ENCODE measurements at regions not wholly inside any gene's neighbourhood (a gene's known extent, or its start where the extent isn't known, plus 50 kb on each side); places are given as distances from the start of the nearest gene placed in this dataset.

DNA sequence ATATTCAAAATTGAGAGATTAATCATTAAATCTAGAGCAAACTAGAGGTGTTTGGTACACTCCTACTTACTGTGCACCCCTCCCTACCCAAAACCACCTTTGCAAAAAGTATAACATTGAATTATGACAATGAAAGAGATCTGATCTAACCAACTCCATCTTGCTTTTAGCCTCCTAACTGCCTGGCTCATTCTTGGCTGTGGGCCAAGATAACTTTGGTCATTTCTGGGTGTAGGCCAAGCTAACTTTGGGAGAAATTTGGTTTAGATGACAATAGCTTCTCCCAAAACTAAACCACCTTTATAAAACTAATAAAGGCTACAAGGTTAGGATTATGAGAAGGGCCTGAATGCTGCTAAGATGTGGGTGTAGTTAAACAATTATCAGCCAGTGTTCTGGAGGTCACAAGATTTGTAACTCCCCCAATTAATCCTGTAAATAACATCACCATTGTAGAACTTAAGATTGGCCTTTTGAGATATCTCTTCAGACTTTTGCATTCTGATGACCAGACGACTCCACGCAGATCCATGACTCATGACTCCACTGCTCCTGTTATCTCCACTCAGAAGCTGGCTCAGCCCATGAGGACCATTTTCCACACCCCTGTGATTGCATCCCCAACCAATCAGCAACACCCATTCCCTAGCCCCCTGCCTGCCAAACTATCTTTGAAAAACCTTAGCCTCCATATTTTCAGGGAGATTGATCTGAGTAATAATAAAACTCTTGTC, 160.2 kb downstream of the FBXO15 start:
- H3K27me3 Mint-ChIP-seq (ENCODE audit: insufficient read depth), result no peaks in the 10 kb centered on the region
- Histone ChIP-seq H3K9me3 (ENCODE audit: control insufficient read depth, low read length) (no peaks in the 10 kb centered on the region), H3K27ac (ENCODE audit: low read depth, low read length) (no peak overlapping the region), H3K9ac (ENCODE audit: extremely low read depth, low read length, poor library complexity, severe bottlenecking) (no peak overlapping the region), H3K4me3 (ENCODE audit: low read length) (no peak overlapping the region), H3K27me3 (ENCODE audit: control insufficient read depth, insufficient read depth, low read length, poor library complexity, severe bottlenecking) (no peaks in the 10 kb centered on the region), H3K4me1 (ENCODE audit: control insufficient read depth, insufficient read depth, low read length) (no peaks in the 10 kb centered on the region), H3K36me3 (ENCODE audit: control insufficient read depth, insufficient read depth, low read length) (no peaks in the 10 kb centered on the region)
- H3K36me3 Mint-ChIP-seq (ENCODE audit: low read depth), result no peaks in the 10 kb centered on the region
- DNase-seq, result no peak
- peaks cover 14% of the 10 kb centered on the region for H3K9me3 Mint-ChIP-seq
- no peak overlapping the region for H3K4me3 Mint-ChIP-seq
- H3K4me1 Mint-ChIP-seq, result no peaks in the 10 kb centered on the region
- TF ChIP-seq, protein P1, sequence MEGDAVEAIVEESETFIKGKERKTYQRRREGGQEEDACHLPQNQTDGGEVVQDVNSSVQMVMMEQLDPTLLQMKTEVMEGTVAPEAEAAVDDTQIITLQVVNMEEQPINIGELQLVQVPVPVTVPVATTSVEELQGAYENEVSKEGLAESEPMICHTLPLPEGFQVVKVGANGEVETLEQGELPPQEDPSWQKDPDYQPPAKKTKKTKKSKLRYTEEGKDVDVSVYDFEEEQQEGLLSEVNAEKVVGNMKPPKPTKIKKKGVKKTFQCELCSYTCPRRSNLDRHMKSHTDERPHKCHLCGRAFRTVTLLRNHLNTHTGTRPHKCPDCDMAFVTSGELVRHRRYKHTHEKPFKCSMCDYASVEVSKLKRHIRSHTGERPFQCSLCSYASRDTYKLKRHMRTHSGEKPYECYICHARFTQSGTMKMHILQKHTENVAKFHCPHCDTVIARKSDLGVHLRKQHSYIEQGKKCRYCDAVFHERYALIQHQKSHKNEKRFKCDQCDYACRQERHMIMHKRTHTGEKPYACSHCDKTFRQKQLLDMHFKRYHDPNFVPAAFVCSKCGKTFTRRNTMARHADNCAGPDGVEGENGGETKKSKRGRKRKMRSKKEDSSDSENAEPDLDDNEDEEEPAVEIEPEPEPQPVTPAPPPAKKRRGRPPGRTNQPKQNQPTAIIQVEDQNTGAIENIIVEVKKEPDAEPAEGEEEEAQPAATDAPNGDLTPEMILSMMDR (conservative IDR thresholded peaks at IDR 0.05), result no peak
- H3K27ac Mint-ChIP-seq, result no peak overlapping the region
- 87 to 94% methylated on average over 2 of the region's 2 CpGs for WGBS, 2 experiments (ENCODE audit: insufficient coverage in 1 of 2, insufficient read length in 1 of 2)

DNA sequence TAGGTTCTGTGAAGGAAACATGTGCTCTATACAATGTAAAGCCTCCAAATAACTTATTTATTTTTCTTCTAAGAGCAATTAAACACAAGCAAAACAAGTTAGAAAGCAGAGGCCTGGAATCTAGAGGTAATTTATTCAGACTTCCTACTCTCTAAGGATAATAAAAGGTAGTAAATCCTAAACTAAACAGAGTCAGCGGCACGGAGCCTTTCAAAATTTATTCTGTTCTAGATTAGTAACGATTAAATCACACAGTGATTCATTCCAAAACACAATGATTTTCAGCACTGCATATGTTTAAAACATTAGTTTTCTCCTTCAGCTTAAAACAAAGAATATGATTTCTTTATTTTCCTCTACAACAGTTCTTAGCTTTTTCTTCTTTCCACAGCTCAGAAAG, 160.9 kb downstream of the FBXO15 start:
- H3K27ac ChIP-seq (ENCODE audit: low read depth, low read length), result no peak overlapping the region
- H3K4me3 Mint-ChIP-seq, result no peak overlapping the region
- WGBS, 2 experiments (ENCODE audit: insufficient coverage in 1 of 2, insufficient read length in 1 of 2), result 84 to 94% methylated on average over 3 of the region's 3 CpGs
- no peaks in the 10 kb centered on the region for H3K4me1 Mint-ChIP-seq
- H3K27ac Mint-ChIP-seq, result no peak overlapping the region
- H3K4me3 ChIP-seq (ENCODE audit: low read length), result no peak overlapping the region
- no peak overlapping the region for H3K9ac ChIP-seq (ENCODE audit: extremely low read depth, low read length, poor library complexity, severe bottlenecking)
- H3K9me3 ChIP-seq (ENCODE audit: control insufficient read depth, low read length), result no peaks in the 10 kb centered on the region
- no peaks in the 10 kb centered on the region for H3K36me3 Mint-ChIP-seq (ENCODE audit: low read depth)
- no peak for DNase-seq
- no peaks in the 10 kb centered on the region for H3K27me3 Mint-ChIP-seq (ENCODE audit: insufficient read depth)
- H3K4me1 ChIP-seq (ENCODE audit: control insufficient read depth, insufficient read depth, low read length), result no peaks in the 10 kb centered on the region
- TF ChIP-seq, protein P1 (conservative IDR thresholded peaks at IDR 0.05), result no peak
- peaks cover 14% of the 10 kb centered on the region for H3K9me3 Mint-ChIP-seq
- H3K36me3 ChIP-seq (ENCODE audit: control insufficient read depth, insufficient read depth, low read length), result no peaks in the 10 kb centered on the region
- H3K27me3 ChIP-seq (ENCODE audit: control insufficient read depth, insufficient read depth, low read length, poor library complexity, severe bottlenecking), result no peaks in the 10 kb centered on the region

DNA sequence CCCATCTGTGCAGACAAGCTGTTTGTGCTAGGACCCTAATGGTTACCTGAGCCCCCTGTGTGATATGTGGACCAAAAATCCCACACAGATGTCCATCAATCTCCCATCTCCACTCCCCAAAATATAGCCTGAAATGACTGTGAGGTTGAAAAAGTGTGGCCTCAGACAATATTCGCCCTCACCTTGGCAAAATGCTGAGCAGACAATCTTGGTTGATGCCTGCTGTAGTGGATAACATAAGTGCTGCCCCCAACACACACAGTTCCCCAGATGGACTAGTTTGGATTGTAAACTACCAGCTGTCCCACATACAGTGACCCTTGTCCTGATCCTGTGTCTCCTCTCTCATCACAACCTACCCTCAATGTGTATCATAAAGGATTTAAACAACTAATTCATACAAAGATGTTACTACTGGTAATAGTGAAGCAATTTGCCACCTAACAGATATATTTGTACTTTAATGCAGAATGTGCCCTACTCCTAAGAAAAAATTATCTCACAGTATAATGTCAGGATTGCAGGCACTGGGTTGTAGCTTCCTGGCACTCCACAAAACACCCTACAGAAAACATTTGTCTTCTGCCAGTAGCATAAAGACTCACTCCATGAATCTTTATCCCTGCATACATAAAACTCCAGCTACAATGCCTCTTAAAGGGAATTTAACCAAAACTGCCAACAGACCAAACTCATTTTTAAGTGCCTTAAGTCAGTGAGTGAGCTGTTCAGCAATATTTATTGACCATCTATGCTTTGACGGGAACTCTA, 161.6 kb downstream of the FBXO15 start:
- Mint-ChIP-seq H3K4me3 (no peak overlapping the region), H3K9me3 (peaks cover 14% of the 10 kb centered on the region), H3K4me1 (no peaks in the 10 kb centered on the region), H3K27me3 (ENCODE audit: insufficient read depth) (no peaks in the 10 kb centered on the region), H3K36me3 (ENCODE audit: low read depth) (no peaks in the 10 kb centered on the region), H3K27ac (no peak overlapping the region)
- Histone ChIP-seq H3K9me3 (ENCODE audit: control insufficient read depth, low read length) (no peaks in the 10 kb centered on the region), H3K27ac (ENCODE audit: low read depth, low read length) (no peak overlapping the region), H3K4me3 (ENCODE audit: low read length) (no peak overlapping the region), H3K27me3 (ENCODE audit: control insufficient read depth, insufficient read depth, low read length, poor library complexity, severe bottlenecking) (no peaks in the 10 kb centered on the region), H3K4me1 (ENCODE audit: control insufficient read depth, insufficient read depth, low read length) (no peaks in the 10 kb centered on the region), H3K36me3 (ENCODE audit: control insufficient read depth, insufficient read depth, low read length) (no peaks in the 10 kb centered on the region), H3K9ac (ENCODE audit: extremely low read depth, low read length, poor library complexity, severe bottlenecking) (no peak overlapping the region)
- DNase-seq, result no peak
- 83 to 93% methylated on average over 1 to 2 of the region's 2 CpGs for WGBS, 2 experiments (ENCODE audit: insufficient coverage in 1 of 2, insufficient read length in 1 of 2)
- TF ChIP-seq, protein P1 (conservative IDR thresholded peaks at IDR 0.05), result no peak
